SIG-M5 treated with dmso at 0.1 percent for 504 hours (cell line): ENCODE measurements at regions not wholly inside any gene's neighbourhood (a gene's known extent, or its start where the extent isn't known, plus 50 kb on each side); places are given as distances from the start of the nearest gene placed in this dataset.
"Not testable (repeated sequence)": the region's sequence is repeated elsewhere in the genome, so short reads cannot be mapped to it uniquely, and the experiment has no call there.

Source experiments
- DNase-seq: peaks from one replicate; lab custom pipeline; 2025; ENCODE audit not compliant: unreplicated experiment; lab: John Stamatoyannopoulos, UW

DNA sequence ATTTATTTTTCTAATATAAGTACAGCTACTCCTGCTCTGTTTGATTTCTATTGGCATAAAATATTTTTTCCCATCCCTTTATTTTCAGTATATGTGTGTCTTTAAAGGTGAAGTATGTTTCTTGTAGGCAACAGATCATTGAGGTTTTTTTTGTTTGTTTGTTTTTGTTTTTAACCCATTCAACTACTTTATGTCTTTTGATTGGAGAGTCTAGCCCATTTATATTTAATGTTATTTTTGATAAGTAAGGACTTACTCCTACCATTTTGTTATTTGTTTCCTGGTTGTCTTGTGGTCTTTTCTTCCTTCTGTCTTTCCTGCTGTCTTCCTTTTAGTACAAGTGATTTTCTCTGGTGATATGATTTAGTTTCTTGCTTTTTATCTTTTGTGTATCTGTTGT is 285.1 kb upstream of the PROX1 start:
- no peak for DNase-seq

GRCh38 chr1:213704941-213705340 is 282.8 kb upstream of the PROX1 start:
- no peak for DNase-seq

- DNase-seq, result not testable (repeated sequence)
Observed at GRCh38 chr1:213711833-213712490, 275.8 kb upstream of the PROX1 start.

DNA sequence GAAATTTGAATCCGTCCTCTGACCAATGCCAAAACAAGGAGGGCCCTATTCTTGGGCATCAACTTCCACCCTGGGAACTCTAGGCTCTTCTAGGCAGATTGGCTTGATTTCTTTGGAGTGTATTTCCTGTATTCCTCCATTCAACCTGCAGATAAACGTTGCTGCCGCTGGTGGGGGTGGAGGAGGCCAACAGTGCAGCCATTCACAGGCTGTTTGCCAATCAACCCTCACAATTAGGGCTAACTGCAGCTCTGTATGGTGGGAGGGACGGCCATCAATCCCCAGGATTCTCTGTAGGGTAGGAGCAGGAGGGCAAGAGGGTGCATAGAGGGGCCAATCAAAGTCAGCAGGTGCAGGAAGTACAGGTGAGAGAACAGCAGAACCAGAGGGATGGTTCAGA is 273.1 kb upstream of the PROX1 start:
- no peak for DNase-seq

GRCh38 chr1:213715182-213715581 is 272.6 kb upstream of the PROX1 start:
- no peak for DNase-seq

GRCh38 chr1:213719462-213719861 is 268.3 kb upstream of the PROX1 start:
- DNase-seq, result no peak

- no peak for DNase-seq
Observed at GRCh38 chr1:213720032-213720431, 267.7 kb upstream of the PROX1 start.

DNA sequence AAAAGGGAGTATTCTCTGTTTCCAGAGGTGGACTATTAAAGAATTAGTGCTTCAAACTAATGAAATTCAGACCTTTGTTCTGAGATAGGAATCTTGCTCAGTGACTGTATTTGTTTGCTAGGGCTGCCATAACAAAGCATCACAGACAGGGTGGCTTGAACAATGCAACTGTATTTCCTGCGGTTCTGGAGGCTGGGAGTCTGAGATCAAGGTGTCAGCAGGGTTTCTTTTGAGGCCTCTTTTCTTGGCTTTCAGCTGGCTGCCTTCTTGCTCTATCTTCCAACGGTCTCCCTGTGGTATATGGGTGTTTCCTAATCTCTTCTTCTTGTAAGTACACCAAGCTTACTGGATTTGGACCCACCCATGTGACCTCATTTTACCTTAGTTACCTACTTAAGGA is 264.6 kb upstream of the PROX1 start:
- no peak for DNase-seq

DNA sequence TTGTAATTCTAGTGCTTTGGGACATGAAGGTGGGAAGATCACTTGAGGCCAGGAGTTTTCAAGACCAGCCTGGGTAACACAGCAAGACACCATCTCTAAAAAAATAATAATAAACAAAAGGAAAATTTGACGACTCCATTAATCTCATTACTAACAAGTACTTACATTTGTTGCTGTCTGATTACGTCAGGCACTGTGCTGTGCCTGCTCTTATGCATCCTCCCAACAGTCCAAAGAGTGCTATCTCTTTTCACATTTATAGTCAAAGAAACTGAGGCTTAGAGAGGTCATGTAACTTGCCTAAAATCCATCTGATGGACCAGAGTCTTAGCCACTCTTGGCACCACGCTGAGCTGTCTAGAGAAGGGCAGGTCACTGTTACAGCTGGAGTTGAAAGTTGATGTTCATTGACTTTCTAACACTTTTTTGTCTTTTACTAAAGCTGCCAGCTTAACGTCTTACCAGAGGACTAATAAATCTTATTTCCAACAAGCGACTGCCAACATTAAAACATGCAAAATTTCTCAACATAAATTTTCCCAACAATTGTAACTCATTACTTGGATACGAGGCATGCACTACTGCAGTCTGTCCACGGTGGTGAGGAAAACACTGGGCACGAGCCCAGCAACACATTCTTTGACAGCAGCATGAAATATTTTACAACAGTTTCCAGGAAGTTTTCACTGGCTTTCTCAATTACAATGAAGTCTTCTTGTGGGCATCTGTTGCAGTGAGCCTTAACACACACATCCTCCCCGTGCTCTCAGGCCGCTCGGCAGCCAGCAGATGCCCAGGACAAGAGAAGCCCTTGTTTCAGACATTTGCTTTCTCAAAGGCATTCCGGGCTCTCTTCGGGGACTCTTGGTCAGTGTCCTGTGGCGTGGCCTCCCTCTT is 262.9 kb upstream of the PROX1 start:
- no peak for DNase-seq

DNA sequence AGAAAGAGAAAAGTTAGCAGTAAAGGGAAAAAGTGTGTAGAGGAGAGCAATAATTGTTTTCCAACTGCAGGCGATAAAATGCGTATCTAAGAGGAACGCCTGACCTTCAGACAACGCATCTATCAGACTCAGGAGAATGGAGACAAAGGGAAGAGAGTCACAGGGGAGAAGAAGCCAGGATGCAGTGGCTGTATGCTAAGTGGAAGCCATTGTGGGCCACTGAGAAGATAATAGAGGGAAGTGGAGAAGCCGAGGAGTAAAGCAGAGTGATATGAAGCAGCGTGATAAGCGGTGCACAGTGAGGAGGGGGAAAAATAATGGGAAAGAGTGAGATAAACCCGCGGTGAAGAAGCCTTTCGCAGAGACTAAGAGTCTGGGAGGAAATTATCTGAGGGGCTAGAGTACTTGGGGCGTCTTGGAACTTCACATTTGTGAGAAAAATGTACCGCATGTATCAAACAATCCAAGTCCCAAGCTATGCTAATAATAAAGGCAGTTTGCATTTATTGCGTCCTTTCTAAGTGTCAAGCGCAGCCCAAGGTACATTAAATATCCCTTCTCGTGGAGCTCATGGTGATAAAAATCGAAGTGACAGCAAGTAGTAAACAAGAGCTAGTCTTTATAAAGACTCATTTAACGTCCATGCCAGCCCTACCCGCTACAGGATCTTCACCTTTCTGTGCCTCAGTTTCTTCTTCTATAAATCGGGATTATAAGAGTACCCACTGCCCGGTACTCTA is 259.8 kb upstream of the PROX1 start:
- no peak for DNase-seq

GRCh38 chr1:213728593-213729536 is 258.9 kb upstream of the PROX1 start:
- no peak for DNase-seq

DNA sequence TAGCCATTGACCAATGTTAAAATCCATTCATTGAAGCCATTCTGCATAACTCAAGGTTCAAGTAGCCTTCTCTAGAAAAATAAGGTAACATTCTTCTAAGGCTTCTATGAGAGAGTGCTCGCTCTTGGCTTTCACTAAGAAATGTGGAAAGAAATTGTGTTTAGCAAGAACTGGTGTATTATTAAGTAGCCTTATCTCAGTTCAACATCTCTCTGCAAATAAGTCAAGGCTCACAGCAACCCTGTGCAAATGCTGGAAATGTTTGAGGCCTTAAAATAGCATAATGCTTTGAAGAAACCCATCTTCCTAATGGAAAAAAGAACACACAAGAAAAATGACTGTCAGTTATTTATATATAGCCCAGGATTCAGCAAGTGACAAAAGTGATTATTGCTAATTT is 254.1 kb upstream of the PROX1 start:
- DNase-seq, result no peak

- no peak for DNase-seq
Observed at GRCh38 chr1:213737398-213738035, 250.3 kb upstream of the PROX1 start.

- no peak for DNase-seq
Observed at GRCh38 chr1:213738658-213739057, 249.1 kb upstream of the PROX1 start.

GRCh38 chr1:213742992-213743391 is 244.8 kb upstream of the PROX1 start:
- no peak for DNase-seq

- DNase-seq, result no peak
Observed at GRCh38 chr1:213744780-213745179, 243.0 kb upstream of the PROX1 start.

GRCh38 chr1:213745451-213745850 is 242.3 kb upstream of the PROX1 start:
- no peak for DNase-seq

DNA sequence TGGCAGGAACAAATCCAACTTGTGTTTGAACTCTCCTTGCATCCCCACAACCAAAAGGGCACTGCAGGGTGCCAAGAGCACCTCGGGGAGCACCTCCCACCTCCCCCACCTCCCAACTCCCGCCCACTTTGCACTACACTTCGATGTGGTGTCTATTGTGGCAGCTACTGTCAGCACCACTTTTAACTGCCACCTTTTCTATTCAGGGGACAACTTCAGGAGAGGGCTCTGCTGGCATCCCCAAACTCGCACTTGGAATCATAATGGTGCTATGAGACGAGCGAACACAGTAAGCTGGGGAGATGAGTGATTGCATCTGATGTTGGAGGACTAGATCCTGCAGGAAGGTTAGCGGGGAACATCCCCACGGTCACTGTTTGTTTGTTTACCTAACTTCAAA is 238.2 kb upstream of the PROX1 start:
- DNase-seq, result no peak

- DNase-seq, result no peak
Observed at GRCh38 chr1:213750231-213751063, 237.3 kb upstream of the PROX1 start.
